ENCODE measurements at regions not wholly inside any gene's neighbourhood (a gene's known extent, or its start where the extent isn't known, plus 50 kb on each side); places are given as distances from the start of the nearest gene placed in this dataset.

DNA sequence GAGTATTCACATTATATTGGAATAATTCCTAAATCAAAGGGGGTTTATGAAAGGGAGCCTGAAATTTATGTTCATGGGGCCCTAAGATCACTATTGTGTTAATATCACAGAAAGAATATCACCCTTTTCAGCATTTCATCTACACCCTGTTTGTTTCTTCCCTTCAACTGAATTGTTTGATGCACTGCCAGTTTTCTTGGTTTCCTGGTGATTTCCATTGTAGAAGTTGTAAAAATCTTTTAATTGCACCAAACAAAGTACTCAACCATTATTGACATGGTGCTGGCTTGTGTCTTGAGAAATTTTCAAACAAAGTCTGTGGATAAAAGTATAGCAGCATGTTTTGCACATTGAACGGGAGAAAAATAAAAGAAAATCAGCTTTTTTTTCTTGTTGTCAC lies 154.8 kb upstream of the PRKD1 start:
- Histone ChIP-seq H3K27ac (ENCODE audit: low read depth, low read length, poor library complexity, severe bottlenecking) (no peak overlapping the region), H3K4me1 (ENCODE audit: insufficient read depth, low read length, poor library complexity, severe bottlenecking) (no peaks in the 10 kb centered on the region), H3K36me3 (ENCODE audit: insufficient read depth, low read length, poor library complexity, severe bottlenecking) (no peaks in the 10 kb centered on the region), H3K27me3 (replicated peaks; ENCODE audit: insufficient read depth, low read depth, low read length, poor library complexity) (no peaks in the 10 kb centered on the region), H3K9me3 (ENCODE audit: low read depth, low read length, poor library complexity, severe bottlenecking) (no peaks in the 10 kb centered on the region), H3K4me3 (ENCODE audit: low read depth, low read length, poor library complexity, severe bottlenecking) (no peak overlapping the region)
- DNase-seq (ENCODE audit: low spot score), result no peak
- POLR2A ChIA-PET (ENCODE audit: low non-redundant PET), result no interaction called here
- TF ChIP-seq EZH2 (IDR thresholded peaks at IDR 0.05; ENCODE audit: borderline replicate concordance, low read depth, low read length, poor library complexity, severe bottlenecking), result no peak
- TF ChIP-seq, protein P1, sequence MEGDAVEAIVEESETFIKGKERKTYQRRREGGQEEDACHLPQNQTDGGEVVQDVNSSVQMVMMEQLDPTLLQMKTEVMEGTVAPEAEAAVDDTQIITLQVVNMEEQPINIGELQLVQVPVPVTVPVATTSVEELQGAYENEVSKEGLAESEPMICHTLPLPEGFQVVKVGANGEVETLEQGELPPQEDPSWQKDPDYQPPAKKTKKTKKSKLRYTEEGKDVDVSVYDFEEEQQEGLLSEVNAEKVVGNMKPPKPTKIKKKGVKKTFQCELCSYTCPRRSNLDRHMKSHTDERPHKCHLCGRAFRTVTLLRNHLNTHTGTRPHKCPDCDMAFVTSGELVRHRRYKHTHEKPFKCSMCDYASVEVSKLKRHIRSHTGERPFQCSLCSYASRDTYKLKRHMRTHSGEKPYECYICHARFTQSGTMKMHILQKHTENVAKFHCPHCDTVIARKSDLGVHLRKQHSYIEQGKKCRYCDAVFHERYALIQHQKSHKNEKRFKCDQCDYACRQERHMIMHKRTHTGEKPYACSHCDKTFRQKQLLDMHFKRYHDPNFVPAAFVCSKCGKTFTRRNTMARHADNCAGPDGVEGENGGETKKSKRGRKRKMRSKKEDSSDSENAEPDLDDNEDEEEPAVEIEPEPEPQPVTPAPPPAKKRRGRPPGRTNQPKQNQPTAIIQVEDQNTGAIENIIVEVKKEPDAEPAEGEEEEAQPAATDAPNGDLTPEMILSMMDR (conservative IDR thresholded peaks at IDR 0.05; ENCODE audit: low read depth, low read length), result no peak
- no TSS peak for BruUV-seq (replicated peaks)
- intact Hi-C loops (cut with micrococcal nuclease; ENCODE audit: unreplicated experiment), result no loop called here
- CTCF ChIA-PET, result no interaction called here

DNA sequence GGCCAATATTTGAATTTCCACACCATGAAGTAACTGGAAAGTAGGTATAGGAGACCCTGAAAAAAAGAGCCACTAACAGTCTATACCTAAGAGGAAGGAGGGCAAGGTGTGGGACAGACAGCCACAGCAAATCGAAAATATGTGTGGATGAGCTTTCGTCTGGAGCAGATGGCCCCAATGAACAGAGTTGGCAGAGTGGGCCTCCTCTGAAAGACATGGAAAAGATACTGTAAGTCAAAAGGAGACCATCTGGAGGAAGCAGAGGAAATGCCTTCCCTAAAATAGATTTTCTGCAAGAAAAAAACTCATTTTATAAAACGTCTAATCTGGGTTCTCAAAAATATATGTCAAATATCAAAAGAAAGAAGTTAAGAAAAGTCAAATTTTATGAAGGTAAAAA lies 157.2 kb upstream of the PRKD1 start:
- POLR2A ChIA-PET (ENCODE audit: low non-redundant PET), result no interaction called here
- no peak overlapping the region for H3K4me3 ChIP-seq (ENCODE audit: low read depth, low read length, poor library complexity, severe bottlenecking)
- H3K36me3 ChIP-seq (ENCODE audit: insufficient read depth, low read length, poor library complexity, severe bottlenecking), result no peaks in the 10 kb centered on the region
- intact Hi-C loops (cut with micrococcal nuclease; ENCODE audit: unreplicated experiment), result no loop called here
- H3K4me1 ChIP-seq (ENCODE audit: insufficient read depth, low read length, poor library complexity, severe bottlenecking), result no peaks in the 10 kb centered on the region
- BruUV-seq (replicated peaks), result no TSS peak
- no peaks in the 10 kb centered on the region for H3K27me3 ChIP-seq (replicated peaks; ENCODE audit: insufficient read depth, low read depth, low read length, poor library complexity)
- CTCF ChIA-PET, result no interaction called here
- no peak for TF ChIP-seq EZH2 (IDR thresholded peaks at IDR 0.05; ENCODE audit: borderline replicate concordance, low read depth, low read length, poor library complexity, severe bottlenecking)
- TF ChIP-seq, protein P1 (conservative IDR thresholded peaks at IDR 0.05; ENCODE audit: low read depth, low read length), result no peak
- no peak overlapping the region for H3K27ac ChIP-seq (ENCODE audit: low read depth, low read length, poor library complexity, severe bottlenecking)
- H3K9me3 ChIP-seq (ENCODE audit: low read depth, low read length, poor library complexity, severe bottlenecking), result no peaks in the 10 kb centered on the region
- no peak for DNase-seq (ENCODE audit: low spot score)

DNA sequence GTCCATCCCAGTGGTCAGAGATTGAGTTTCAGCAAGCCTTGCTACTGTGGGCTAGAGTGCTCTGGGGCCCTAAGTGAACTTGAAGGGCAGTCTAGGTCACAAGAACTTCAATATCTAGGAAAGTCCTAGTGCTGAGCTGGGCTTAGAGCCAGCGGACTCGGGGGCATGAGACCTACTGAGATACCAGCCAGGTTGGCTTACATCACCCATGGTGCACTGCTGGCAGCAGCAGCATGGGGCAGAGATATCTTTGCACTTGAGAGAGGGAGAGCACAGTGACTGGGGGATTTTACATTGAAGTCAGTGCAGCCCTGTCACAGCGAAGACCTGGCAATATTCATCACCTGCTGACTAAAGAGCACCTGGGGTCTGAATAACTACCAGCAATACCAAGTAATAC lies 158.3 kb upstream of the PRKD1 start:
- DNase-seq (ENCODE audit: low spot score), result no peak
- CTCF ChIA-PET, result no interaction called here
- no peak overlapping the region for H3K4me3 ChIP-seq (ENCODE audit: low read depth, low read length, poor library complexity, severe bottlenecking)
- H3K36me3 ChIP-seq (ENCODE audit: insufficient read depth, low read length, poor library complexity, severe bottlenecking), result no peaks in the 10 kb centered on the region
- POLR2A ChIA-PET (ENCODE audit: low non-redundant PET), result no interaction called here
- no TSS peak for BruUV-seq (replicated peaks)
- no peaks in the 10 kb centered on the region for H3K9me3 ChIP-seq (ENCODE audit: low read depth, low read length, poor library complexity, severe bottlenecking)
- no peak overlapping the region for H3K27ac ChIP-seq (ENCODE audit: low read depth, low read length, poor library complexity, severe bottlenecking)
- intact Hi-C loops (cut with micrococcal nuclease; ENCODE audit: unreplicated experiment), result no loop called here
- no peaks in the 10 kb centered on the region for H3K27me3 ChIP-seq (replicated peaks; ENCODE audit: insufficient read depth, low read depth, low read length, poor library complexity)
- H3K4me1 ChIP-seq (ENCODE audit: insufficient read depth, low read length, poor library complexity, severe bottlenecking), result no peaks in the 10 kb centered on the region
- TF ChIP-seq EZH2 (IDR thresholded peaks at IDR 0.05; ENCODE audit: borderline replicate concordance, low read depth, low read length, poor library complexity, severe bottlenecking), result no peak
- TF ChIP-seq, protein P1 (conservative IDR thresholded peaks at IDR 0.05; ENCODE audit: low read depth, low read length), result no peak
